Dendritic cell treated with granulocyte-macrophage colony-stimulating factor and Interleukin-4, amounts not matched to agents 40 ng/mL and 50 ng/mL, for 4 days (primary cell): ENCODE measurements at regions not wholly inside any gene's neighbourhood (a gene's known extent, or its start where the extent isn't known, plus 50 kb on each side); places are given as distances from the start of the nearest gene placed in this dataset.

Experiments used
- H3K27ac Mint-ChIP-seq: one replicate; pipeline ENCODE4 v1.8.0; 2022; ENCODE audit warnings: mild to moderate bottlenecking, mixed read lengths
- H3K27me3 Mint-ChIP-seq: one replicate; pipeline ENCODE4 v1.8.0; 2022; ENCODE audit warnings: mild to moderate bottlenecking, mixed read lengths
- H3K36me3 Mint-ChIP-seq: one replicate; pipeline ENCODE4 v1.8.0; 2022; ENCODE audit warnings: low read depth, mixed read lengths
- H3K4me1 Mint-ChIP-seq: one replicate; pipeline ENCODE4 v1.8.0; 2022; ENCODE audit warnings: low read depth, mixed read lengths
- H3K4me3 Mint-ChIP-seq: one replicate; pipeline ENCODE4 v1.8.0; 2022; ENCODE audit warnings: mild to moderate bottlenecking, moderate library complexity, mixed read lengths
- H3K9me3 Mint-ChIP-seq: one replicate; pipeline ENCODE4 v1.8.0; 2022; ENCODE audit warnings: mixed read lengths
- intact Hi-C: fragments of 100-400 bp; cut with micrococcal nuclease; formaldehyde crosslinking; loops from one replicate; pipeline ENCODE4 v1.15.0; 2022

- intact Hi-C loops = no loop called here
Observed at GRCh38 chr10:120684226-120684625, 166.9 kb upstream of the WDR11 start.

GRCh38 chr10:120685136-120685535 lies 166.0 kb upstream of the WDR11 start:
- H3K27ac Mint-ChIP-seq = no peak overlapping the region
- H3K27me3 Mint-ChIP-seq = no peaks in the 10 kb centered on the region
- no peaks in the 10 kb centered on the region for H3K4me1 Mint-ChIP-seq
- no peaks in the 10 kb centered on the region for H3K9me3 Mint-ChIP-seq
- H3K4me3 Mint-ChIP-seq = no peak overlapping the region
- intact Hi-C loops = no loop called here
- H3K36me3 Mint-ChIP-seq = no peaks in the 10 kb centered on the region

More at GRCh38 chr10:120684226-120684625, 166.9 kb upstream of the WDR11 start:
- Mint-ChIP-seq H3K9me3 (no peaks in the 10 kb centered on the region), H3K4me3 (no peak overlapping the region), H3K27me3 (no peaks in the 10 kb centered on the region), H3K36me3 (no peaks in the 10 kb centered on the region), H3K27ac (no peak overlapping the region), H3K4me1 (no peaks in the 10 kb centered on the region)

- Mint-ChIP-seq H3K27me3 (no peaks in the 10 kb centered on the region), H3K27ac (no peak overlapping the region)
Observed at GRCh38 chr10:120688928-120689327, 162.2 kb upstream of the WDR11 start.

GRCh38 chr10:120689777-120690529 lies 161.2 kb upstream of the WDR11 start:
- Mint-ChIP-seq H3K4me1 (peaks cover 5% of the 10 kb centered on the region), H3K36me3 (no peaks in the 10 kb centered on the region), H3K27ac (no peak overlapping the region), H3K9me3 (peaks cover 9% of the 10 kb centered on the region), H3K27me3 (no peaks in the 10 kb centered on the region), H3K4me3 (no peak overlapping the region)
- intact Hi-C loops = no loop called here

More at GRCh38 chr10:120688928-120689327, 162.2 kb upstream of the WDR11 start:
- peaks cover 5% of the 10 kb centered on the region for H3K4me1 Mint-ChIP-seq
- intact Hi-C loops = no loop called here
- H3K36me3 Mint-ChIP-seq = no peaks in the 10 kb centered on the region
- H3K4me3 Mint-ChIP-seq = no peak overlapping the region
- H3K9me3 Mint-ChIP-seq = peaks cover 5% of the 10 kb centered on the region

- intact Hi-C loops = no loop called here
- no peak overlapping the region for H3K4me3 Mint-ChIP-seq
- no peak overlapping the region for H3K27ac Mint-ChIP-seq
- peaks cover 2% of the 10 kb centered on the region for H3K27me3 Mint-ChIP-seq
- no peaks in the 10 kb centered on the region for H3K36me3 Mint-ChIP-seq
- H3K9me3 Mint-ChIP-seq = peaks cover 18% of the 10 kb centered on the region
- peaks cover 5% of the 10 kb centered on the region for H3K4me1 Mint-ChIP-seq
Observed at GRCh38 chr10:120691625-120692024, 159.5 kb upstream of the WDR11 start.

GRCh38 chr10:120700426-120700825 lies 150.7 kb upstream of the WDR11 start:
- intact Hi-C loops = no loop called here
- peaks cover 6% of the 10 kb centered on the region for H3K4me1 Mint-ChIP-seq
- no peaks in the 10 kb centered on the region for H3K36me3 Mint-ChIP-seq
- peaks cover 3% of the 10 kb centered on the region for H3K27me3 Mint-ChIP-seq
- no peak overlapping the region for H3K27ac Mint-ChIP-seq
- H3K4me3 Mint-ChIP-seq = no peak overlapping the region
- H3K9me3 Mint-ChIP-seq = peaks cover 42% of the 10 kb centered on the region

GRCh38 chr10:120701381-120701780 lies 149.8 kb upstream of the WDR11 start:
- intact Hi-C loops = no loop called here
- Mint-ChIP-seq H3K4me1 (peaks cover 6% of the 10 kb centered on the region), H3K27me3 (peaks cover 1% of the 10 kb centered on the region), H3K4me3 (no peak overlapping the region), H3K9me3 (peaks cover 36% of the 10 kb centered on the region), H3K36me3 (no peaks in the 10 kb centered on the region), H3K27ac (no peak overlapping the region)

- H3K27ac Mint-ChIP-seq = no peak overlapping the region
- H3K9me3 Mint-ChIP-seq = peaks cover 29% of the 10 kb centered on the region
- intact Hi-C loops = no loop called here
- no peaks in the 10 kb centered on the region for H3K36me3 Mint-ChIP-seq
- no peak overlapping the region for H3K4me3 Mint-ChIP-seq
- peaks cover 6% of the 10 kb centered on the region for H3K4me1 Mint-ChIP-seq
- peaks cover 1% of the 10 kb centered on the region for H3K27me3 Mint-ChIP-seq
Observed at GRCh38 chr10:120702032-120702431, 149.1 kb upstream of the WDR11 start.

GRCh38 chr10:120705309-120705708 lies 145.9 kb upstream of the WDR11 start:
- intact Hi-C loops = no loop called here
- Mint-ChIP-seq H3K27ac (no peak overlapping the region), H3K4me3 (no peak overlapping the region), H3K36me3 (no peaks in the 10 kb centered on the region), H3K27me3 (no peaks in the 10 kb centered on the region), H3K9me3 (no peaks in the 10 kb centered on the region), H3K4me1 (peaks cover 11% of the 10 kb centered on the region)

- no peaks in the 10 kb centered on the region for H3K27me3 Mint-ChIP-seq
- H3K27ac Mint-ChIP-seq = no peak overlapping the region
- peaks cover 32% of the 10 kb centered on the region for H3K4me1 Mint-ChIP-seq
- H3K36me3 Mint-ChIP-seq = no peaks in the 10 kb centered on the region
- intact Hi-C loops = no loop called here
- no peak overlapping the region for H3K4me3 Mint-ChIP-seq
- H3K9me3 Mint-ChIP-seq = no peaks in the 10 kb centered on the region
Observed at GRCh38 chr10:120710076-120710475, 141.1 kb upstream of the WDR11 start.

GRCh38 chr10:120711860-120712259 lies 139.3 kb upstream of the WDR11 start:
- H3K4me3 Mint-ChIP-seq = no peak overlapping the region
- intact Hi-C loops = no loop called here
- H3K4me1 Mint-ChIP-seq = peaks cover 48% of the 10 kb centered on the region
- no peaks in the 10 kb centered on the region for H3K9me3 Mint-ChIP-seq
- no peaks in the 10 kb centered on the region for H3K27me3 Mint-ChIP-seq
- H3K36me3 Mint-ChIP-seq = no peaks in the 10 kb centered on the region
- no peak overlapping the region for H3K27ac Mint-ChIP-seq

GRCh38 chr10:120713573-120714205 lies 137.5 kb upstream of the WDR11 start:
- Mint-ChIP-seq H3K36me3 (no peaks in the 10 kb centered on the region), H3K4me1 (peaks cover 52% of the 10 kb centered on the region), H3K9me3 (no peaks in the 10 kb centered on the region), H3K4me3 (no peak overlapping the region), H3K27me3 (no peaks in the 10 kb centered on the region), H3K27ac (no peak overlapping the region)
- intact Hi-C loops = no loop called here

- peaks cover 47% of the 10 kb centered on the region for H3K4me1 Mint-ChIP-seq
- H3K4me3 Mint-ChIP-seq = no peak overlapping the region
- no peaks in the 10 kb centered on the region for H3K36me3 Mint-ChIP-seq
- H3K27ac Mint-ChIP-seq = peak overlapping the region; percentile 3
- no peaks in the 10 kb centered on the region for H3K9me3 Mint-ChIP-seq
- H3K27me3 Mint-ChIP-seq = no peaks in the 10 kb centered on the region
- intact Hi-C loops = no loop called here
Observed at GRCh38 chr10:120715171-120715570, 136.0 kb upstream of the WDR11 start.

GRCh38 chr10:120719333-120719732 lies 131.8 kb upstream of the WDR11 start:
- H3K4me3 Mint-ChIP-seq = no peak overlapping the region
- no peaks in the 10 kb centered on the region for H3K9me3 Mint-ChIP-seq
- intact Hi-C loops = no loop called here
- peaks cover 27% of the 10 kb centered on the region for H3K4me1 Mint-ChIP-seq
- H3K27me3 Mint-ChIP-seq = no peaks in the 10 kb centered on the region
- H3K27ac Mint-ChIP-seq = no peak overlapping the region
- no peaks in the 10 kb centered on the region for H3K36me3 Mint-ChIP-seq
